PC-3 (cell line): ENCODE measurements at regions not wholly inside any gene's neighbourhood (a gene's known extent, or its start where the extent isn't known, plus 50 kb on each side); places are given as distances from the start of the nearest gene placed in this dataset.

Experiments
- ATAC-seq: fragments of 200-7000 bp; cut with Tn5 transposase; 2 replicates; pipeline ENCODE4 v1.9.1; 2020; ENCODE audit warnings: mild to moderate bottlenecking, moderate library complexity
- BruUV-seq: library from RNA; stranded (reverse); fragments of 400-500 nt; replicated peaks from 2 replicates; lab custom pipeline; 2021; lab: Mats Ljungman, UMichigan
- CTCF ChIA-PET: fragments of 300-600 bp; sonication (Branson Sonifier 250); formaldehyde crosslinking; loops from one replicate; lab custom pipeline; 2022; ENCODE audit warnings: antibody characterized with exemption; lab: Charles Lee
- POLR2A ChIA-PET: fragments of 300-600 bp; sonication (Branson Sonifier 250); formaldehyde crosslinking; loops from one replicate; lab custom pipeline; 2022; ENCODE audit warnings: antibody characterized with exemption; ENCODE audit not compliant: unreplicated experiment; lab: Charles Lee
- DNase-seq: peaks from one replicate; pipeline ENCODE4 v3.0.0-alpha.2; 2015
- H2AFZ ChIP-seq: fragments of 300-600 bp; sonication (generic); 2 replicates; pipeline ENCODE4 v1.6.0; 2016; ENCODE audit warnings: antibody characterized with exemption, low read length
- H3F3A ChIP-seq: fragments of 300-600 bp; sonication (generic); one replicate; pipeline ENCODE4 v1.6.0; 2017; ENCODE audit warnings: antibody characterized with exemption, low read length, control low read depth, mild to moderate bottlenecking; ENCODE audit not compliant: unreplicated experiment
- H3K27ac ChIP-seq: fragments of 300-600 bp; sonication (generic); 2 replicates; pipeline ENCODE4 v1.5.1; 2016; ENCODE audit warnings: mild to moderate bottlenecking, low read length
- H3K27me3 ChIP-seq: fragments of 300-600 bp; sonication (generic); 2 replicates; pipeline ENCODE4 v1.6.1; 2016; ENCODE audit warnings: low read length, mixed read lengths
- H3K36me3 ChIP-seq: fragments of 300-600 bp; sonication (generic); 2 replicates; pipeline ENCODE4 v1.6.1; 2016; ENCODE audit warnings: low read depth, mixed run types, low read length, mixed read lengths
- H3K4me1 ChIP-seq: fragments of 300-600 bp; sonication (generic); 2 replicates; pipeline ENCODE4 v1.5.1; 2016; ENCODE audit warnings: low read length; ENCODE audit not compliant: insufficient read depth
- H3K4me2 ChIP-seq: fragments of 300-600 bp; sonication (generic); 2 replicates; pipeline ENCODE4 v1.6.0; 2016; ENCODE audit warnings: low read length
- H3K4me3 ChIP-seq: fragments of 300-600 bp; sonication (generic); 2 replicates; pipeline ENCODE4 v1.5.1; 2016; ENCODE audit warnings: mild to moderate bottlenecking, low read length, mixed read lengths
- H3K79me2 ChIP-seq: fragments of 300-600 bp; sonication (generic); 2 replicates; pipeline ENCODE4 v1.6.1; 2017; ENCODE audit warnings: low read length, mixed read lengths
- H3K9ac ChIP-seq: fragments of 300-600 bp; sonication (generic); 2 replicates; pipeline ENCODE4 v1.6.0; 2016; ENCODE audit warnings: mild to moderate bottlenecking, low read length
- H3K9me2 ChIP-seq: fragments of 300-600 bp; sonication (generic); replicated peaks from 2 replicates; pipeline ENCODE4 v1.6.1; 2016; ENCODE audit warnings: mixed run types, low read length, mixed read lengths
- H3K9me3 ChIP-seq: fragments of 300-600 bp; sonication (generic); 2 replicates; pipeline ENCODE4 v1.6.1; 2016; ENCODE audit warnings: low read length, mixed read lengths
- H4K20me1 ChIP-seq: fragments of 300-600 bp; sonication (generic); 2 replicates; pipeline ENCODE4 v1.6.1; 2016; ENCODE audit warnings: low read length, mixed read lengths
- CTCF ChIP-seq: fragments of 300-600 bp; sonication (generic); conservative IDR thresholded peaks from 2 replicates; pipeline ENCODE4 v1.5.1; 2017; ENCODE audit warnings: antibody characterized with exemption, low read depth, mild to moderate bottlenecking, low read length
- EZH2 ChIP-seq: fragments of 300-600 bp; sonication (generic); IDR thresholded peaks from one replicate; pipeline ENCODE4 v1.6.1; 2017; ENCODE audit warnings: antibody characterized with exemption, mild to moderate bottlenecking, low read length; ENCODE audit not compliant: unreplicated experiment
- EZH2phosphoT487 ChIP-seq: fragments of 300-600 bp; sonication (generic); IDR thresholded peaks from 2 replicates; pipeline ENCODE4 v1.6.1; 2018; ENCODE audit warnings: mild to moderate bottlenecking, antibody characterized with exemption, low read length, borderline replicate concordance
- intact Hi-C: fragments of 100-400 bp; cut with micrococcal nuclease; formaldehyde crosslinking; loops from 2 replicates; pipeline ENCODE4 v1.9.0; 2023

GRCh38 chr5:29614206-29614605, 1579.3 kb upstream of the CDH6 start:
- no peaks in the 10 kb centered on the region for H3K9me3 ChIP-seq
- intact Hi-C loops: no loop called here
- H3F3A ChIP-seq: no peaks in the 10 kb centered on the region
- H3K79me2 ChIP-seq: no peaks in the 10 kb centered on the region
- no peaks in the 10 kb centered on the region for H3K27me3 ChIP-seq
- no peak overlapping the region for H3K9ac ChIP-seq
- BruUV-seq: no TSS peak
- TF ChIP-seq EZH2phosphoT487 (no peak), CTCF (no peak), EZH2 (no peak)
- CTCF ChIA-PET: no interaction called here
- POLR2A ChIA-PET: no interaction called here
- H2AFZ ChIP-seq: no peak overlapping the region
- ATAC-seq: peak; percentile 71
- no peaks in the 10 kb centered on the region for H4K20me1 ChIP-seq
- H3K4me1 ChIP-seq: peaks cover 3% of the 10 kb centered on the region; the same call in 1 of the 2 replicates
- no peaks in the 10 kb centered on the region for H3K9me2 ChIP-seq
- no peak overlapping the region for H3K4me2 ChIP-seq
- no peak overlapping the region for H3K4me3 ChIP-seq
- H3K27ac ChIP-seq: no peak overlapping the region
- peak; percentile 68 for DNase-seq
- H3K36me3 ChIP-seq: no peaks in the 10 kb centered on the region

GRCh38 chr5:29588236-29588635, 1605.2 kb upstream of the CDH6 start:
- Histone ChIP-seq H3K9me3 (peaks cover 15% of the 10 kb centered on the region; the same call in 1 of the 2 replicates), H3K9me2 (no peaks in the 10 kb centered on the region), H3K79me2 (no peaks in the 10 kb centered on the region), H3K4me3 (peak overlapping the region; percentile 38), H3F3A (no peaks in the 10 kb centered on the region), H3K27me3 (no peaks in the 10 kb centered on the region), H3K36me3 (no peaks in the 10 kb centered on the region), H3K9ac (no peak overlapping the region), H3K4me1 (peaks cover 13% of the 10 kb centered on the region; the same call in 1 of the 2 replicates), H3K4me2 (0 out of 2 replicates have a peak overlapping the region, but pooled peaks have one; percentile 24), H4K20me1 (no peaks in the 10 kb centered on the region), H2AFZ (no peak overlapping the region), H3K27ac (peak overlapping the region; percentile 41)
- ATAC-seq (peak; percentile 60; the same call in 1 of the 2 replicates), DNase-seq (peak; percentile 59)
- CTCF ChIA-PET: no interaction called here
- POLR2A ChIA-PET: no interaction called here
- TF ChIP-seq CTCF (no peak), EZH2 (no peak), EZH2phosphoT487 (no peak)
- intact Hi-C loops: no loop called here
- BruUV-seq: no TSS peak

GRCh38 chr5:29587832-29588231, 1605.7 kb upstream of the CDH6 start:
- Histone ChIP-seq H3K27me3 (no peaks in the 10 kb centered on the region), H3K9me3 (peaks cover 15% of the 10 kb centered on the region; the same call in 1 of the 2 replicates), H2AFZ (no peak overlapping the region), H3K9ac (no peak overlapping the region), H3K4me2 (0 out of 2 replicates have a peak overlapping the region, but pooled peaks have one; percentile 24), H3F3A (no peaks in the 10 kb centered on the region), H3K27ac (peak overlapping the region; percentile 41), H3K4me3 (peak overlapping the region; percentile 38), H3K36me3 (no peaks in the 10 kb centered on the region), H4K20me1 (no peaks in the 10 kb centered on the region), H3K79me2 (no peaks in the 10 kb centered on the region), H3K9me2 (no peaks in the 10 kb centered on the region), H3K4me1 (peaks cover 13% of the 10 kb centered on the region; the same call in 1 of the 2 replicates)
- TF ChIP-seq CTCF: no peak
- no peak for TF ChIP-seq EZH2phosphoT487
- POLR2A ChIA-PET: no interaction called here
- ATAC-seq: peak; percentile 84
- BruUV-seq: no TSS peak
- intact Hi-C loops: no loop called here
- peak; percentile 60 for DNase-seq
- CTCF ChIA-PET: no interaction called here
